ENCODE measurements at regions not wholly inside any gene's neighbourhood (a gene's known extent, or its start where the extent isn't known, plus 50 kb on each side); places are given as distances from the start of the nearest gene placed in this dataset.

DNA sequence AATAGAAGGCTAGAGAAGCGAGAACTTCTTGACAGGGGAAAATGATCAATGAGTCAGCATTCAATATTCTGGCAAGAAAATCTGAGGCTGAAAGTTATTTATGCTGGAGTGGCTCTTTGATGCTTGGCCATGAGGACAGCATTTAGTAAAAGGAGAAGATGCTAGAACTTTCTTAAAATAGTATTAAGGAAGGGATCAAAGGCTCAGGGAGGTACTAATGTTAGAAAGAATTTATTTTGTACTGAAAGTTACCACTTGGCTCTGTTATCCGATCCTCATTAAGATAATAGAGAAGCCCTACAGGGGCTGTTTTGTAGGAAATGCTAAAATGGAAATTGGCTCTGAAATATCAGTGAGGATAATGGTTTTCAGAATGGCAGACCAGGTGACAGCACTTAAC lies 1774.6 kb upstream of the PCDH20 start:
- Histone ChIP-seq H3K9me3 (replicated peaks; ENCODE audit: control insufficient read depth, insufficient read depth, low read length) (no peaks in the 10 kb centered on the region), H3K4me3 (no peak overlapping the region), H2AFZ (ENCODE audit: control insufficient read depth, low read depth, low read length) (no peak overlapping the region), H3K27me3 (replicated peaks in 1 of 2; ENCODE audit: control insufficient read depth in 2 of 2, insufficient read depth in 2 of 2, low read length in 1 of 2) (no peaks in the 10 kb centered on the region), H4K20me1 (ENCODE audit: control insufficient read depth, insufficient read depth) (no peaks in the 10 kb centered on the region), H3K36me3 (ENCODE audit: control insufficient read depth in 2 of 2, insufficient read depth in 2 of 2, low read length in 1 of 2) (no peaks in the 10 kb centered on the region), H3K4me1 (ENCODE audit: control insufficient read depth, insufficient read depth, low read length) (no peaks in the 10 kb centered on the region), H3K9ac (ENCODE audit: control insufficient read depth, insufficient read depth, low read length) (no peak overlapping the region), H3K27ac (ENCODE audit: control insufficient read depth, insufficient read depth) (no peak overlapping the region), H3K4me2 (ENCODE audit: control insufficient read depth, insufficient read depth) (no peak overlapping the region), H3K79me2 (ENCODE audit: control insufficient read depth, insufficient read depth, low read length) (no peaks in the 10 kb centered on the region)
- in situ Hi-C loops (cut with MboI) (no loop called here), intact Hi-C loops (cut with micrococcal nuclease; ENCODE audit: unreplicated experiment) (no loop called here)
- WGBS (ENCODE audit: insufficient coverage, insufficient replicate concordance, low lambda C conversion rate, missing lambda C conversion rate), result 41% methylated on average over 2 of the region's 2 CpGs
- ATAC-seq (no peak), FAIRE-seq (no peak), DNase-seq (ENCODE audit: low read depth, low spot score) (no peak)
- POLR2A ChIA-PET, result no interaction called here
- SMC1A ChIA-PET (ENCODE audit: uncharacterized antibody, unreplicated experiment), result no interaction called here
- CTCF ChIA-PET, result no interaction called here
- TF ChIP-seq TCF12 (IDR thresholded peaks at IDR 0.05; ENCODE audit: low read depth, low read length) (no peak), ZNF217 (IDR thresholded peaks at IDR 0.05) (no peak), TCF3 (IDR thresholded peaks at IDR 0.05; ENCODE audit: borderline replicate concordance, insufficient read depth, low read depth, low read length) (no peak)
- TF ChIP-seq, protein P1, sequence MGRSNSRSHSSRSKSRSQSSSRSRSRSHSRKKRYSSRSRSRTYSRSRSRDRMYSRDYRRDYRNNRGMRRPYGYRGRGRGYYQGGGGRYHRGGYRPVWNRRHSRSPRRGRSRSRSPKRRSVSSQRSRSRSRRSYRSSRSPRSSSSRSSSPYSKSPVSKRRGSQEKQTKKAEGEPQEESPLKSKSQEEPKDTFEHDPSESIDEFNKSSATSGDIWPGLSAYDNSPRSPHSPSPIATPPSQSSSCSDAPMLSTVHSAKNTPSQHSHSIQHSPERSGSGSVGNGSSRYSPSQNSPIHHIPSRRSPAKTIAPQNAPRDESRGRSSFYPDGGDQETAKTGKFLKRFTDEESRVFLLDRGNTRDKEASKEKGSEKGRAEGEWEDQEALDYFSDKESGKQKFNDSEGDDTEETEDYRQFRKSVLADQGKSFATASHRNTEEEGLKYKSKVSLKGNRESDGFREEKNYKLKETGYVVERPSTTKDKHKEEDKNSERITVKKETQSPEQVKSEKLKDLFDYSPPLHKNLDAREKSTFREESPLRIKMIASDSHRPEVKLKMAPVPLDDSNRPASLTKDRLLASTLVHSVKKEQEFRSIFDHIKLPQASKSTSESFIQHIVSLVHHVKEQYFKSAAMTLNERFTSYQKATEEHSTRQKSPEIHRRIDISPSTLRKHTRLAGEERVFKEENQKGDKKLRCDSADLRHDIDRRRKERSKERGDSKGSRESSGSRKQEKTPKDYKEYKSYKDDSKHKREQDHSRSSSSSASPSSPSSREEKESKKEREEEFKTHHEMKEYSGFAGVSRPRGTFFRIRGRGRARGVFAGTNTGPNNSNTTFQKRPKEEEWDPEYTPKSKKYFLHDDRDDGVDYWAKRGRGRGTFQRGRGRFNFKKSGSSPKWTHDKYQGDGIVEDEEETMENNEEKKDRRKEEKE (IDR thresholded peaks at IDR 0.05), result no peak
- TF ChIP-seq, protein P2, sequence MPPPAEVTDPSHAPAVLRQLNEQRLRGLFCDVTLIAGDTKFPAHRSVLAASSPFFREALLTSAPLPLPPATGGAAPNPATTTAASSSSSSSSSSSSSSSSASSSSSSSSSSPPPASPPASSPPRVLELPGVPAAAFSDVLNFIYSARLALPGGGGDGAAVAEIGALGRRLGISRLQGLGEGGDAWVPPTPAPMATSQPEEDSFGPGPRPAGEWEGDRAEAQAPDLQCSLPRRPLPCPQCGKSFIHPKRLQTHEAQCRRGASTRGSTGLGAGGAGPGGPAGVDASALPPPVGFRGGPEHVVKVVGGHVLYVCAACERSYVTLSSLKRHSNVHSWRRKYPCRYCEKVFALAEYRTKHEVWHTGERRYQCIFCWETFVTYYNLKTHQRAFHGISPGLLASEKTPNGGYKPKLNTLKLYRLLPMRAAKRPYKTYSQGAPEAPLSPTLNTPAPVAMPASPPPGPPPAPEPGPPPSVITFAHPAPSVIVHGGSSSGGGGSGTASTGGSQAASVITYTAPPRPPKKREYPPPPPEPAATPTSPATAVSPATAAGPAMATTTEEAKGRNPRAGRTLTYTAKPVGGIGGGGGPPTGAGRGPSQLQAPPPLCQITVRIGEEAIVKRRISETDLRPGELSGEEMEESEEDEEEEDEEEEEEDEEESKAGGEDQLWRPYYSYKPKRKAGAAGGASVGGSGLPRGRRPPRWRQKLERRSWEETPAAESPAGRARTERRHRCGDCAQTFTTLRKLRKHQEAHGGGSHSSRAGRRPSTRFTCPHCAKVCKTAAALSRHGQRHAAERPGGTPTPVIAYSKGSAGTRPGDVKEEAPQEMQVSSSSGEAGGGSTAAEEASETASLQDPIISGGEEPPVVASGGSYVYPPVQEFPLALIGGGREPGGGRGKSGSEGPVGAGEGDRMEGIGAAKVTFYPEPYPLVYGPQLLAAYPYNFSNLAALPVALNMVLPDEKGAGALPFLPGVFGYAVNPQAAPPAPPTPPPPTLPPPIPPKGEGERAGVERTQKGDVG (CRISPR knock-in tag; IDR thresholded peaks at IDR 0.05), result no peak
- RAD21 ChIA-PET (ENCODE audit: unreplicated experiment), result no interaction called here
- BruUV-seq (replicated peaks), result no TSS peak
